ENCODE measurements at regions not wholly inside any gene's neighbourhood (a gene's known extent, or its start where the extent isn't known, plus 50 kb on each side); places are given as distances from the start of the nearest gene placed in this dataset.

DNA sequence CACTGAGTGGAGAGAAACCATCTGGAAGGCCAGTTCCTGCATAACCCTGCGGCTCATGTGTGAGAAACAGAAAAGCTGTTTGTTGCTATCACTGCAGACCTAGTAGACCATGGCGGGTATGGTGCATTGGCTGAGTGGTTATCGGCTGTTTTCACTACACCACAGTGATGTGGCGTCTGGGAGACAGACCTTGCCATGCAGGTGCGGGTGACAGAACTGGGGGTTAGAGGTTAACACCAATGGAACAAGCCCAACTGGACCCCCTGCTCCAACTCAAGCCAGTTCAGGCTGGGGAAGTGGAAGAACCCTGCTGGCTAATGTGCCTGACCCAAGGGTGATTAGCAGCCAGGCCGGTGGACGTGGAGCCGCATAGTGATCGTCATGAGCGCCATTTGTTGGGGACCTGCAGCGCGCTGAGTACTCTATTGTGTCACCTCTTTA lies 91.9 kb downstream of the IRF8 start:
- DNase-seq = no peak

DNA sequence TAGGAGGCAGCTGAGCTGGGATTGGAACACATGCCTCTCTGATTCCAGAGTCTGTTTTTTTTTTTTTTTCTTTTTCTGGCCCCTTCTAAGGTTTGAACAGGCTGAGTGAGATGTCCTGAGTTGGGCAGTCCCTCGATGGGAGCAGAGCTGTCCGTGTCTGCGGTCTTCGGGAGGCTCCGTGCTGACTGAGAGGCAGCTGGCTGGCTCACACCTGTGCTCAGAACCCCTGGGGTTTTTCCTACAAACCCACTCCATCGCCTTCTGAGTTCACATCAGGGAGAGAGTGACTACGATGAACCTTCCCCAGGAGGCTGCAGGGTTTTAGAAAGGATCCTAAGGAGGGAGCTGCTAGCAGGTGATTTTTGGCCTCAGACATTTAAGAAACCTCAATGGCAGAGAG lies 92.5 kb downstream of the IRF8 start:
- DNase-seq = no peak

DNA sequence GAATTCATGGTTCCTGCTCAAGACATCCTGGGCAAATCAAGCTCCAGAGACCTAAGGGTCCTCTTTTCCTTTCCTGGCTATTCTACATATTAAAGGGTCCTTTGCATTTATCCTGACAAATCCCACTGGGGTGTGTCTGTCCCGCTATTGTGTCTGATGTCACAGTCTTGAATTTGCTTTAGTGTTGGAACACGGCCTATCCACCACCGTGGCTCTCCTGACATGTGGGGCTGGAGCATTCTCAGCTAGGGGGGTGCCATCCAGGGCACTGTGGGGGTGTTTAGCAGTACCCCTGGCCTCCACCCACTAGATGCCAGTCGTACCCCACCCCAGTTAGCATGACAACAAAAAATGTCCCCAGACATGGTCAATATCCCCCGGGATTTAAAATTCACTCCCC lies 92.9 kb downstream of the IRF8 start:
- DNase-seq = no peak

DNA sequence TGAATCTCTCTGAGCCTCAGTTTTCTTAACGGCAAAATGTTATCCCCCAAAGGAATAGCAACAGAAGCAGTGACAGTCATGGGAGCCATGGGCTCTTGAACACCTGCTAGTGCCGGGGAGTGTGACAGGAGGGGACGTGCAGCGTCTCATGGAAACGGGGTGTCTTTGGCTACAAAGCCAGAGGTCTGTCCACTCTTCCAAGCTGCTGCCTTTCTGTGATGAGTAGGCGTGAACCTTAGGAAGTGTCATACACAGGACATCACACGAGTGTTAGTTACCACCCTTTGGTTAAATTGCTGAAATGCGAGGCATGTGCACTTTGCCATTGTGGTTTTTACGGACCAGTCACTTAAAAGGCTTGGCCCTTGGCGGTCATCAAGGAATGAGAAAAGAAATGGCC lies 93.4 kb downstream of the IRF8 start:
- no peak for DNase-seq

DNA sequence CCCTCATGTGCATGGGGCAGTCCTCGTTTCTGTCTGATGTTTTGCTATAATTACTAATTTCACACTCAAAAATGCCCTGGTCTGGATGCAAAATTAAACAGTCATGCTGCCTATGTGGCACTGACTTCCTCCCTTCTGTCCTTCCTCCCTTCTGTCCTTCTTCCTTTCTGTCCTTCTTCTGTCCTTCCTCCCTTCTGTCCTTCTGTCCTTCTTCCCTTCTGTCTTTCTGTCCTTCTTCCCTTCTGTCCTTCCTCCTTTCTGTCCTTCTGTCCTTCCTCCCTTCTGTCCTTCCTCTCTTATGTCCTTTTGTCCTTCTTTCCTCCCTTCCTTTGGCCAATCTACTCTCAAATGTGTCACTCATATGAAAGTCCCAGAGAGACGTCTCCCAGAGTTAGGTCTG lies 93.8 kb downstream of the IRF8 start:
- no peak for DNase-seq

DNA sequence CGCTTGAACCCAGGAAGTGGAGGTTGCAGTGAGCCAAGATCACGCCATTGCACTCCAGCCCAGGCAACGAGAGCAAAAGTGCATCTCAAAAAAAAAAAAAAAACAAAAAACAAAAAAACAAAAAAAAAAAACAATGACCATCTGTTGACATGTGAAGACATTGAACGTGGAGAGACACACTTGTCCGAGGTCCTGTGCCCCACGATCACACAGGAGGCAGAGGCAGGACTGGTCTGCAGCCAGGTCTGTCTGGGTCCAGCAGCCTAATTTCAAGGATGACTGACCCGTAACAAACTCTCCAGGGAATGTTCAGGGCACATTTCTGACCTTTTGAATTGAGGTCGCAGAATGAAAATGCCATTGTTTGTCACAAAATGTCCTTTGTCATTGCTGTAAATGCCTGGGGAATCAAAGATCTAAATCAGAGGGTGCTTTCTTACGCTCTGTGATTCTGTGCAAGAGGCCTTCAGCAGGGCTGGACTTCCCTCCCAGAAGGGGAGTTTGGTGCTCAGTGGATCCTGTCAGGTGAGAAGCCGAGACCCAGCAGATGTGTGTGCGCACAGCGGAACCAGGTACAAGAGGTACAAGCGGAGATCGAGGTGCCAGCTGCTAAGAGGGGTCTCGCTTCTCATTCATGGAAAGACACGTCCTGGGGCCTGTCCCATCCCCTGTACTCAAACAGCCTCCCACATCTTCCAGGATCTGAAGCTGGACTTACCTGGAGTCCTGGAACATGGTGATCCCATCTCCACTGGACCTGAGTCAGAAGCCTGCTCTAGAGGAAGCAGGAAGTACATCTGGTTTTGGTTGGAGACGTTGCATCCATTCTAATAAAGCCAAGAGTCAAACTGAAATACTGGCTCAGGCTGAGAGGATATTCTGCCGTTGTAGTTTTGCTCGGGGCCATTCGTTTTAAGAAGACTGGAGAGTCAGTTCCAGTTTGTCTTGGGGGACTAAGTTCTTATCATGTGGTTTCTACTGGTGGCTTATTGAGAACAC lies 95.8 kb downstream of the IRF8 start:
- DNase-seq = no peak

DNA sequence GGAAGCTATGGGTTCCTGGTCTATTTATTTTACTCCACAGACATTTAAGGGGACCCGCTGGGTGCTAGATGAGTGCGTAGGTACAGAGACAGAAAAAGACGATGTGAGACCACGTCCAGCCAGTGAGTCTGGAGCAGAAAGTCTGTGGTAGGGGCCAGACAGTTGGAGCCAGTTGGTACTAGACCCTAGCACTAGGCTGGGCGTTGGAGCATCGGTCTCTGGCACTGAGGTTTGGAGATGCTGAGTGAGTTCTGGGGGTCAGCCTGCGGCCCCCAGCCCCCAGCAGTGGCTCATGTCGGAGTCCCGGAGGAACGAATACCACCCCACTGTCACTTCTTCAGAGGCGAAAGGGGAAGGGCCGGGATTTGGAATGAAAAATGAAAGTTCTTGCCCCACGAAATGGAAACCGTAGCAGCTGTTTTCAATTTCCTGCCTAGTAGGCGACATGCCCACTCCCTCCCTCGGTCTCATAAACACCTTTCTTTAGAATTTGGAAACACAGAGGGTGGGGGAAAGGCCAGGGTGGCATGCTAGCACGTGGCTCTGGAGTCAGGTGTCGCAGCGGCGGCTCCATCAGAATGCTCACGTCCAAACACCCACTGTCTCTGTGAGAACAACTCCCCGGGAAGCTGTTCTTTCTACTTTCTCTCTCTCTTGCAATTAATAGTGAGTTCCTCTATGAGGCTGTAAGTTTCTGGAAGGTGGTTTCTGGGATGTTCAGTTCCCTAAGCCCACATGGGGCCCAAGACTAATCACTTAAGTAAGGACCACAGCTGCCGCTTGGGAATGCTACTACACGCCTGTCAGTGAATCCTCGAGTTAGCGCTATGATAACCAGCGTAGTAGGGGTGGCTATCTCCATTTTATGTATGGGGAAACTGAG lies 96.8 kb downstream of the IRF8 start:
- no peak for DNase-seq

DNA sequence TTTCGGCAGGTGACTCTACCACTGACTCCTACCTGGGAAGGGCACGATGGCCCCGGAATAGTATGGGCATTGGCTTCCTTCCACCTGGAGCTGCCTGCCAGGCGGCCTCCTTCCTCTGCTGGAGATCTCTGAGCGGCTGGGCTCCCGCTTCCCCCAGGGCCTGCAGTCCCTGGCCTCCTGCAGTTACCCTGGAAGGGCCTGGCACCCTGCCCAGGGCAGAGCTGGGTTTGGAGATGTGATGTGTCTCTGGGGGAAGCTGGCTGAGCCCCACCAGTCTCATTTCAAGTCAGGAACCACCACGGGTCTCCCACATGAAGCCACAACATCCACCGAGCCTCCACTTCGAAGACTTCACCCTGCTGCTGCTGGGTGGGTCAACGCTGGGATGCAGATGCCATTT lies 97.9 kb downstream of the IRF8 start:
- no peak for DNase-seq

DNA sequence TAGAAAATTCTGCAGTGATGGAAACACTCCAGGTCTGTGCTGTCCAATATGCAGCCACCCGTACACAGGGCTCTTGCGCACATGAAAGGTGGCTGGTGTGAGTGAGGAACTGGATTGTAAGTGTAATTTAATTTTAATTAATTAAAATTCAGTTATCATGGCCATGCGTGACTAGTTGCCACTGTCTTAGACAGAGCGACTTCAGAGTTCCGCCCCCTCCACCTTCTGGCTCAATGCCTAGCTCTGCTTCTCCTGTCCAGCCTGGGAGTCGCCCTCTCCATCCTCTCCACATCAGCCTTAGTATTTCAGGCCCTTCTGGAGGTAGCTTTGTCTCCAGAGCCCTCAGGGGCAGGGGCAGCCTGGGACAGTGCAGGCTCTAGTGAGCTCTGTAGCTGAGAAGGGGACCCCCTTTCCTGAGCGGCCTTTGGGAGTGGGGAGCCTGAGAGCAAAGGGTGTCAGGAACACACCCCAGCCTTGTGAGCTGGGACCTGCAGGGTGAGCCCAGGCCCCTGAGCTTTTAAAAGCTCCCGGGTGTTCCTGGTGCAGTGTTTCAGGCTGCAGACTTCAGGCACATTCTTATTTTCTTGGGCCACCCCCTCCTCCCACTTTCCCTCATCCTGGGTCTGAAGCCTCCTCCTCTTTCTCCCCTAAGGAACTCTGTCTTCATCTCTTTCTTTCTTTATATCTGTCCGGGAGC lies 99.4 kb downstream of the IRF8 start:
- no peak for DNase-seq

DNA sequence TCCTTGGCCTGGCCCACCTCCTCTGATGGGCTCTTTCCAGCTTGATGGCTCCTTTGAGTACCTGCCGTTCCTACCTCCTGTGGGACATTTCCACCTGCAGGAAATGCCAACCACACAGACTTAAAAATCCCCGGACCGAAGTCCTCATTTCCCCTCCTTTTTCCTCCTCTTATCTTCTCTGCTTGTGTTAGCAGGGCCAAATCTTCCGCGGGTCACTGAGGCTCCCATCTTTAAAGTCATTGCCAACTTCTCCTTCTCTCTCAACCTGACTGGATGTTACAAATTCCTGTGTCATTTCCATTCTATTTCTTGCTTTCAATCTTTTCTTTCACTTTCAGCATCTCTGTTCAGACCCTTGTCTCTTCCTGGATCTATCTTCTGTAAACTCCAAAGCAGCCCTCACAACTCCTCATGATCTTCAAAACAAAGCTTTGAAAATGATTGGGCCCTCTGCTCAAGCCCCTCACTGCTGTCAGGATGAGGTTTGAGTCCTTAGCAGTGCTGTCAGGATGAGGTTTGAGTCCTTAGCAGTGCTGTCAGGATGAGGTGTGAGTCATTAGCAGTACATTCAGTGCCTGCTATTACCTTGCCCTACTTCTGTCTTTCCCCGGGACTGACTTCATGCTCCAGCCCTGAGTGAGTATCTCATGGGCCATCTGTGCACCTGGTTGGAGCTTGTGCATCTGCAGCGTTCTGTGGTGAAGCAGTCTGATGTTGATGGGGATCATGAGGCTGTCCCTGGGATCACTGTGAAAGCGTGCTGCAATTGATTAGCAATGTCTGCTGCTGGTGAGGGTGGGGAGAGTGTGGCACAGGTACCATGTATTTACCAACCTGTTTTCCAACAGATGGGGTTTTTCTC lies 100.1 kb downstream of the IRF8 start:
- no peak for DNase-seq

DNA sequence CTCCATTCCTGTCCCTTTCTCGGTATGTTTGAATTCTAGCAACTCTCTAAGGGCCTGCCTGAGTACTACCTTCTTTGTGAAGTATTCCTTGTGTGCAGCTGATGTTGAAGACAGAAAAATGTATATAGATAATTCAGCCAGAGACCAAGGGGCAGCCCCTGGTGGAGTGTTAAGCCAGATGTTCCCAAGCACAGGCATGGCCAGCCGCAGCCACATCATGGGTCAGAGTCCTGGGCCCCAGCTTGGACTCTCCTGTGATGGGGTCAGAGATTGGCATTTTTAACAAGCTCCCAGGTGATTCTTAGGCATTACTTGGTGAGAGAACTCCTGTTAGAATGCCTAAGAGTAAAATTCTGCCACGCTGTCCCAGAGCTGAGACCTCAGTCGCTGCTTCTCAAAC lies 100.8 kb downstream of the IRF8 start:
- DNase-seq = no peak

DNA sequence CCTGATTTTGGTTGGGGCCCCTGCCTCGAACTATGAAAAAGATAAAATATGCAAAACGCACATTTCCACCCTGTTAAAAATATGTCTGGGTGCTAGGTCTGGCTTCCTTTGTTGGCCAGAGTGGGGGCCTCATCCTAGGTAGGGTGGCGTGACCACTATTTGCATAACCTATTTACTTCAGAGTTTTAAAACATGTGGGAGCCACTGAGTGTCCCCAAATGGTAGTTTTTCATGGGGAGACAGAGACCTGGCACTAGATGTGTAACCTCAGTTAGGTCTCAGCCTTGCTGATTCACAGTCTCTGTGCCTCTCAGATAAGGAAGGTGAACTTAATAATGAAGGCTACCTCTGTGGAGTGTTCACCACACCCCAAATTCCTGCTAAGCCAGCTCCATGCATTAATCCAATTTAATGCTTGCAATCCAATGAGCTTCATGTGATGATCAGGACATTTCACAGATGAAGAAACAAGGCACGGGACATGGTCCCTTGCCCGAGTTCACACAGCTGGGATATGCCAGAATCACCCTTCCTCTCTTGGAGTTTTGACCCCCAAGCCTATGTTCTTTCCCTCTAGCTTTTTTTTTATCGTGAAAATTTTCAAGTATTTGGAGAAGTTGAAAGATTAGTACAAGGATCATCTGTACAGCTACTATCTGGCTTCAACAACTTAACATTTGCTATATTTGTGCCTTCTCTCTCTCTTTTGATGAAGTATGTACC lies 103.4 kb downstream of the IRF8 start:
- DNase-seq = no peak

DNA sequence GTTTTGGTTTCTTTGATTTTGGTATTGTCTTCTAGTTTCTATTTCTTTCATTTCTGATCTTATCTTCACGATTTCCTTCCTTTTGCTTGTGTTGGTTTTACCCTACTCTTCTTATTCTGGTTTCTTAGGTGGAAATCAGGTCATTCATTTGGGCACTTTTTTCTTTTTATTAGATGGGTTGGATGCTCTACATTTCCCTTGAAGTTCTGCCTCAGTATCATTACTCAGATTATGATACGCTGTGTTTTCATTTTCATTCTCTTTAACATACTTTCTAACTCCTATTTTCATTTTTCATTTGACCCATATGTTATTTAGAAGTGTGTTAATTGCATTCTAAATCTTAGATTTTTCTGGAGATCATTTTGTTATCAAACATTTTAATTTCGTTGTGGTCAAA lies 108.6 kb downstream of the IRF8 start:
- no peak for DNase-seq

DNA sequence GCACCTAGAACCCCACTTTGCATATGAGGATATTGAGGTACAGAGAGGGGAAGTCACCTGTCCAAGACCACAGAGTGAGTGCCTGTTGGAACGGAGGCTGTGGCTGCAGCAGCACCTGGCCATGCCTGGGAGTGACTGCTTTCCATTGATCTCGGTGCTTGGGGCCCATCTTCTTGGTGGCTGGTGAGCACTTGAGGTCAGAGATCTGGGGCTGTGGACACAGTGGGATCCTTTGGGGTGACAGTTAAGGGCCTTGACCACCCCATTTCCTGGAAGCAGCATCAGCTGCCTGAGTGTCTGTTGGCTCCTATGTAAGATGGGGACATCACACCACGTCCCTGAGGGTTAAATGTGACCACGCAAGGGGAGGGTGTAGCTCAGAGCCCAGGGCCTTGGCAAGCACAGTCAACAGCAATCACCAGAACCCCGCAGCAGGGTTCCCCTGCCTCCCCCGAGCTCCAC lies 111.7 kb downstream of the IRF8 start:
- no peak for DNase-seq

DNA sequence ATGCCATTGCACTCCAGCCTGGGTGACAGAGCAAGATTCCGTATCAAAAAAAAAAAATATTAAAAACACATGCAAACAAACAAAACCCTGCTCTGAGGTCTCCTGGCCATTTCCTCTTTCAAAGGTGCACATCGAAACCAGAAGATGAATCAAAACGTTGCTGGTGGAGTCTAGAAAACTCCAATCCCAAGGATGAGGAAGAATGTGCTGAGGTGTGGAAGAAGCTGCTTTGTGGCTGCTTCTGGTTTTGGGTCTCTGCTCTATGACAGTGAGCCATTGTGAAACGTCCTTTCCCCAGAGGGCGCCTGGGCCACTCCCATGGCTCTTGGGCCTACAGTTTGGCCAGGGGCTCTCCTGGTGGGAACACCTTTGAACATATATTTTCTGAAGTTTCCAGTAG lies 112.6 kb downstream of the IRF8 start:
- no peak for DNase-seq

DNA sequence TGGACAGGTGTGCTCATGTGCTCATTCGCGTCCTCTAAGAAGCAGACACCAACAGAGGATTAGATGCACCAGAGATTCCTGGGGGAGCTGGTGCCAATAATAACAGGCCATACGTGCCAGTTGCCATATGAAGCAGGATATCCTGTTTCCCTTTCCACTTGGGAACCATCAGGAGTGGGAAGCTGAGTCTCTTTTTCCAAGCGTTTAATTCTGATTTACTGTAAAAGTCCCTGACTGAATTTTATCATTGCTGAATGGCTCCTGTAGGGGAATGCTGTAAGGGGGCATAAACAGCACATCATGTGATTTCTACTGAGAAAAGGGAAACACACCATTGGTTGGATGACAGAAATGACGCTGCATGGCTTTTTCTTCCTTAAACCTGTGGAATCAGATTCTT lies 113.3 kb downstream of the IRF8 start:
- DNase-seq = no peak

DNA sequence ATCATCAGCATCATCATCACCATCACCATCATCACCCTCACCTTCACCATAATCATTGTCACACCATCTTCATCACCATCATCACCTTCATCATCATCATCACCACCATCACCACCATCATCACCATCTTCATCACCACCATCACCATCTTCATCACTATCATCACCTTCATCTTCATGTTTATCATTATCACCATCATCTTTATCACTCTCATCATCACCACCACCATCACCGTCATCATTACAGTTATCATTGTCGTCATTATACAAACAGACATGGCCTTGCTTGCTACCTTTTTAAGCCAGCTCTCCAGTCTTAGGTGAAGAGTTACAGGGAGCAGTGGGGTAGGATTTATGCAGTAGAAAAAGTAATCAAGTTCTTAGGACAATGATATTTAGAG lies 114.9 kb downstream of the IRF8 start:
- no peak for DNase-seq

DNA sequence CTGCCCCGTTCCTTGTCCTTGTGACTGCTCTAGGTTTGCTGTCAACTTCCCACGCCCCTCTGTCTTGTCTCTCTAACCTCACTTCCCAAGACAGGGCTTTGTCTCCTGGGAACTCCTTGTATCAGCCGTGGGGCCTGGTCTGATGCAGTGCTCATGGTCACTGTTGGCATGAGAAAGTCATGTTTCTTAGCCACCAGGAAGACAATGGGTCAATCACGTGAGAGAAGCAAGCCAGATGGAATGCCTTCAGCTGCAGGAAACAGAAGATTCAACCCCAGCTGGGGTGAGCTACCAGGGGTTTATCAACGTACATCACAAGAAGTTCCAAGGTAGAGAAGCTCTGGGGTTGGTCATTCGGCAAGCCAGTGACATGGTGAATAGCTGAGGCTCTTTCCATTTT lies 116.6 kb downstream of the IRF8 start:
- DNase-seq = no peak

DNA sequence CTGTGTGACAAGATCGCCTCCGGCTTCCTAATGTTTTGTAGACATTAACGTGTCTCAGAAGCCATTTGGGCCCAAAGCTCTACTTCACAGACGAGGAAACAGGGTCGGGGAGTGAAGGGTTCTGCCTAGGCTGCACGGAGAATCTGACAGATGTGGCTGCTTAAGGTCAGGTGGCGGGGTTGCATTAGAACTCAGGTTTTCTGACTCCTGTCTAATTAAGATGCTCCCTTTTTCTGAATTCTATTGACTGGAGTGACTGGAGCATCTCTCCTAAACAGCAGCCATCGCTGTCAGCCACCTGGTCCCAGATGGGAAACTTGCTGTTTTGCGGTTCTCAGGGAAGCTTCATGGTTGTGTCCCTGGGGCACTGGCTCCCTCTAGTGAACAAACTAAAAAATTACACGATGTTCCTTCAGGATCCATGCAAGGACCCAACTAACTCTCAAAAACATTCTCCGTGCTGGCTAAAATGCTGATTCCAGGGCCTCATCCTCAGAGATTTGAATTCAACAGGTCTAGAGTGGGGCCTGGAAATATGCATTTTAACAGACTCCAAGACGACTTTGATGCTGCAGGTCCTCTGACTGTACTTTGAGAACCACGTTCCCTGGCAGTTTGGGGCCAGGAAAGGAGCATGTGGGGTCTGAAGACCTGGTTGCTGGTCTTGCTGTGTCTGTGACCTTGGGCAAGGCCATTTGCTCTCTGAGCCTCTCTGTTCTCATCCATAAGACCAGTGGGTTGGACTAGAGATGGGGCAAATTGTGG lies 117.4 kb downstream of the IRF8 start:
- no peak for DNase-seq

DNA sequence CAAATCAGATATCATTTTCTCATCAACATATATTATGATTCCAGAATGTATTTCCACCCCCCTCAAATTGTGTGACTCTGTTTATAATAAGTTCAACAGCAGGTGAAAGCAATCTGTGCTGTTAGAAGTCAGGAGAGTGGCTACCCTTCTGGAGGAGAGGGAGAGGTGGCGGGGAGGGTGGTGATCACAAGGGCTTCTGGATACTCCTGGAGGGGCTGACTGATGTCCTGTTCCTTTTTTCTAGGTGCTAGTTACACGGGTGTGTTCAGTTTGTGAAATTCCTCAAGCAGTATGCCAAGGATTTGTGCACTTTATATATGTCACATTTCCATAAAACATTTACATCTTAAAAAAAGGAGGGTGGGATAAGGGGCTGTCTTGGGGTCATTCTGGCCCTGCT lies 119.1 kb downstream of the IRF8 start:
- DNase-seq = no peak

Data from occipital lobe (tissue), 1 donor.